Activated T-cell treated with anti-CD3 and anti-CD28 coated beads, Interleukin-2, amount 50 U/mL, for 4 hours (primary cell): ENCODE measurements at regions not wholly inside any gene's neighbourhood (a gene's known extent, or its start where the extent isn't known, plus 50 kb on each side); places are given as distances from the start of the nearest gene placed in this dataset.

Source experiments
- ATAC-seq, 2 donors: fragments of 200-7000 bp; cut with Tn5 transposase; one replicate each; pipeline ENCODE4 v1.10.0; 2021
- DNase-seq: peaks from one replicate; pipeline ENCODE4 v3.0.0-alpha.2; 2020
- H3K27me3 Mint-ChIP-seq: one replicate; pipeline ENCODE4 v1.8.0; 2021; ENCODE audit warnings: low read depth, mixed read lengths
- H3K36me3 Mint-ChIP-seq: one replicate; pipeline ENCODE4 v1.8.0; 2022; ENCODE audit warnings: mixed read lengths; ENCODE audit not compliant: insufficient read depth
- H3K4me1 Mint-ChIP-seq: one replicate; pipeline ENCODE4 v1.8.0; 2021; ENCODE audit warnings: low read depth, mixed read lengths
- H3K4me3 Mint-ChIP-seq: one replicate; pipeline ENCODE4 v1.8.0; 2021; ENCODE audit warnings: mild to moderate bottlenecking, moderate library complexity, mixed read lengths
- H3K9me3 Mint-ChIP-seq: one replicate; pipeline ENCODE4 v1.8.0; 2021; ENCODE audit warnings: mixed read lengths

GRCh38 chr9:79266986-79267385, 304.8 kb upstream of the TLE4 start:
- Mint-ChIP-seq H3K4me3 (no peak overlapping the region), H3K4me1 (no peaks in the 10 kb centered on the region), H3K27me3 (peaks cover 13% of the 10 kb centered on the region), H3K36me3 (no peaks in the 10 kb centered on the region), H3K9me3 (peaks cover 5% of the 10 kb centered on the region)
- ATAC-seq = no peak
- DNase-seq = no peak

- DNase-seq (no peak), ATAC-seq (no peak)
- H3K4me1 Mint-ChIP-seq = no peaks in the 10 kb centered on the region
- no peak overlapping the region for H3K4me3 Mint-ChIP-seq
- H3K9me3 Mint-ChIP-seq = no peaks in the 10 kb centered on the region
- H3K36me3 Mint-ChIP-seq = no peaks in the 10 kb centered on the region
- H3K27me3 Mint-ChIP-seq = peaks cover 5% of the 10 kb centered on the region
Observed at GRCh38 chr9:79268806-79269205, 303.0 kb upstream of the TLE4 start.

GRCh38 chr9:79273311-79273710, 298.5 kb upstream of the TLE4 start:
- H3K4me1 Mint-ChIP-seq = no peaks in the 10 kb centered on the region
- no peak overlapping the region for H3K4me3 Mint-ChIP-seq
- no peaks in the 10 kb centered on the region for H3K9me3 Mint-ChIP-seq
- ATAC-seq = no peak
- H3K27me3 Mint-ChIP-seq = peaks cover 5% of the 10 kb centered on the region
- H3K36me3 Mint-ChIP-seq = no peaks in the 10 kb centered on the region
- DNase-seq = no peak

GRCh38 chr9:79279356-79279755, 292.4 kb upstream of the TLE4 start:
- Mint-ChIP-seq H3K27me3 (peaks cover 10% of the 10 kb centered on the region), H3K4me3 (no peak overlapping the region), H3K36me3 (no peaks in the 10 kb centered on the region), H3K9me3 (no peaks in the 10 kb centered on the region), H3K4me1 (no peaks in the 10 kb centered on the region)
- no peak for DNase-seq
- ATAC-seq = no peak

GRCh38 chr9:79280691-79281090, 291.1 kb upstream of the TLE4 start:
- Mint-ChIP-seq H3K9me3 (no peaks in the 10 kb centered on the region), H3K27me3 (peaks cover 10% of the 10 kb centered on the region), H3K4me1 (no peaks in the 10 kb centered on the region), H3K4me3 (no peak overlapping the region), H3K36me3 (no peaks in the 10 kb centered on the region)
- ATAC-seq (no peak), DNase-seq (no peak)

- Mint-ChIP-seq H3K4me3 (no peak overlapping the region), H3K9me3 (no peaks in the 10 kb centered on the region), H3K4me1 (no peaks in the 10 kb centered on the region), H3K27me3 (peaks cover 2% of the 10 kb centered on the region), H3K36me3 (no peaks in the 10 kb centered on the region)
- ATAC-seq = no peak
- DNase-seq = no peak
Observed at GRCh38 chr9:79284081-79284480, 287.7 kb upstream of the TLE4 start.

GRCh38 chr9:79286992-79287707, 284.6 kb upstream of the TLE4 start:
- H3K9me3 Mint-ChIP-seq = no peaks in the 10 kb centered on the region

GRCh38 chr9:79287708-79288290, 284.0 kb upstream of the TLE4 start:
- H3K4me3 Mint-ChIP-seq = no peak overlapping the region
- DNase-seq (no peak), ATAC-seq (no peak)
- H3K9me3 Mint-ChIP-seq = no peaks in the 10 kb centered on the region
- no peaks in the 10 kb centered on the region for H3K4me1 Mint-ChIP-seq
- no peaks in the 10 kb centered on the region for H3K36me3 Mint-ChIP-seq
- H3K27me3 Mint-ChIP-seq = no peaks in the 10 kb centered on the region

More at GRCh38 chr9:79286992-79287707, 284.6 kb upstream of the TLE4 start:
- ATAC-seq (no peak), DNase-seq (no peak)
- Mint-ChIP-seq H3K4me3 (no peak overlapping the region), H3K36me3 (no peaks in the 10 kb centered on the region), H3K4me1 (no peaks in the 10 kb centered on the region), H3K27me3 (no peaks in the 10 kb centered on the region)

GRCh38 chr9:79289856-79290255, 281.9 kb upstream of the TLE4 start:
- no peaks in the 10 kb centered on the region for H3K27me3 Mint-ChIP-seq
- no peaks in the 10 kb centered on the region for H3K9me3 Mint-ChIP-seq
- H3K4me1 Mint-ChIP-seq = no peaks in the 10 kb centered on the region
- no peak for ATAC-seq
- no peak overlapping the region for H3K4me3 Mint-ChIP-seq
- H3K36me3 Mint-ChIP-seq = no peaks in the 10 kb centered on the region
- DNase-seq = no peak

GRCh38 chr9:79292731-79293280, 279.0 kb upstream of the TLE4 start:
- no peaks in the 10 kb centered on the region for H3K27me3 Mint-ChIP-seq
- H3K4me3 Mint-ChIP-seq = no peak overlapping the region
- no peaks in the 10 kb centered on the region for H3K36me3 Mint-ChIP-seq
- H3K4me1 Mint-ChIP-seq = no peaks in the 10 kb centered on the region
- no peak for ATAC-seq
- no peaks in the 10 kb centered on the region for H3K9me3 Mint-ChIP-seq
- no peak for DNase-seq

- Mint-ChIP-seq H3K27me3 (no peaks in the 10 kb centered on the region), H3K36me3 (no peaks in the 10 kb centered on the region), H3K4me3 (no peak overlapping the region), H3K4me1 (no peaks in the 10 kb centered on the region), H3K9me3 (no peaks in the 10 kb centered on the region)
- no peak for DNase-seq
- no peak for ATAC-seq
Observed at GRCh38 chr9:79300068-79300467, 271.7 kb upstream of the TLE4 start.

GRCh38 chr9:79301085-79301484, 270.7 kb upstream of the TLE4 start:
- Mint-ChIP-seq H3K27me3 (no peaks in the 10 kb centered on the region), H3K9me3 (no peaks in the 10 kb centered on the region), H3K4me1 (no peaks in the 10 kb centered on the region), H3K36me3 (no peaks in the 10 kb centered on the region), H3K4me3 (no peak overlapping the region)
- ATAC-seq = no peak
- no peak for DNase-seq

GRCh38 chr9:79301551-79302391, 270.0 kb upstream of the TLE4 start:
- DNase-seq (no peak), ATAC-seq (no peak)
- Mint-ChIP-seq H3K4me1 (no peaks in the 10 kb centered on the region), H3K4me3 (no peak overlapping the region), H3K27me3 (no peaks in the 10 kb centered on the region), H3K9me3 (no peaks in the 10 kb centered on the region), H3K36me3 (no peaks in the 10 kb centered on the region)

- ATAC-seq = no peak
- no peak for DNase-seq
- H3K36me3 Mint-ChIP-seq = no peaks in the 10 kb centered on the region
- no peaks in the 10 kb centered on the region for H3K27me3 Mint-ChIP-seq
- H3K9me3 Mint-ChIP-seq = no peaks in the 10 kb centered on the region
- H3K4me1 Mint-ChIP-seq = no peaks in the 10 kb centered on the region
- no peak overlapping the region for H3K4me3 Mint-ChIP-seq
Observed at GRCh38 chr9:79302569-79302968, 269.2 kb upstream of the TLE4 start.
